Esophagus (tissue), 2 donors: ENCODE measurements at regions not wholly inside any gene's neighbourhood (a gene's known extent, or its start where the extent isn't known, plus 50 kb on each side); places are given as distances from the start of the nearest gene placed in this dataset.

Experiments used
- H3K27ac ChIP-seq, 2 donors: one replicate each; pipeline ENCODE4 v1.5.1; 2013; ENCODE audit warnings: low read depth in 2 of 2, mild to moderate bottlenecking in 2 of 2, inconsistent platforms in 1 of 2, low read length in 1 of 2, moderate library complexity in 1 of 2
- H3K27me3 ChIP-seq, 2 donors: one replicate each; pipeline ENCODE4 v1.6.1; 2013; ENCODE audit warnings: low read length in 2 of 2, control low read depth in 1 of 2, mild to moderate bottlenecking in 1 of 2; ENCODE audit not compliant: insufficient read depth in 2 of 2, control insufficient read depth in 1 of 2
- H3K36me3 ChIP-seq, 2 donors: one replicate each; pipeline ENCODE4 v1.6.1; 2013; ENCODE audit warnings: low read length in 1 of 2; ENCODE audit not compliant: control insufficient read depth in 2 of 2, insufficient read depth in 2 of 2
- H3K4me1 ChIP-seq, 2 donors: one replicate each; pipeline ENCODE4 v1.6.1; 2013; ENCODE audit warnings: low read length in 1 of 2; ENCODE audit not compliant: control insufficient read depth in 2 of 2, insufficient read depth in 2 of 2
- H3K4me3 ChIP-seq, 2 donors: one replicate each; pipeline ENCODE4 v1.5.1; 2013; ENCODE audit warnings: low read length in 2 of 2, mild to moderate bottlenecking in 2 of 2, low read depth in 1 of 2, moderate library complexity in 1 of 2
- H3K9me3 ChIP-seq, 2 donors: one replicate each; pipeline ENCODE4 v1.6.1; 2013; ENCODE audit warnings: mild to moderate bottlenecking in 2 of 2, low read depth in 1 of 2, low read length in 1 of 2, moderate library complexity in 1 of 2; ENCODE audit not compliant: control insufficient read depth in 2 of 2, insufficient read depth in 1 of 2
- WGBS, 2 donors: extraction: QIAGEN DNeasy Blood & Tissue Kit; methylation state at CpG; one replicate each; pipeline ENCODE4 v1.1.7; 2013; 5-methylcytosine and 5-hydroxymethylcytosine counted together
- donor health status: healthy with polysubstance abuse.
- donor health status: Bipolar disorder and iron deficiency.

- no peak overlapping the region for H3K27ac ChIP-seq
Measured at GRCh38 chr4:63620271-63620670, 789.0 kb downstream of the TECRL start.

GRCh38 chr4:63619771-63620170 lies 789.5 kb downstream of the TECRL start:
- H3K36me3 ChIP-seq = no peaks in the 10 kb centered on the region
- no peaks in the 10 kb centered on the region for H3K9me3 ChIP-seq
- no peaks in the 10 kb centered on the region for H3K27me3 ChIP-seq
- no peaks in the 10 kb centered on the region for H3K4me1 ChIP-seq
- H3K27ac ChIP-seq = no peak overlapping the region
- no peak overlapping the region for H3K4me3 ChIP-seq
- 35 to 36% methylated on average over 1 of the region's 1 CpG for WGBS, 2 donors

More at GRCh38 chr4:63620271-63620670, 789.0 kb downstream of the TECRL start:
- Histone ChIP-seq H3K27me3 (no peaks in the 10 kb centered on the region), H3K4me1 (no peaks in the 10 kb centered on the region), H3K9me3 (no peaks in the 10 kb centered on the region), H3K4me3 (no peak overlapping the region), H3K36me3 (no peaks in the 10 kb centered on the region)
- WGBS, 2 donors = 9 to 15% methylated on average over 2 of the region's 2 CpGs

GRCh38 chr4:63618883-63619718 lies 790.1 kb downstream of the TECRL start:
- Histone ChIP-seq H3K4me3 (no peak overlapping the region), H3K9me3 (no peaks in the 10 kb centered on the region), H3K36me3 (no peaks in the 10 kb centered on the region), H3K27me3 (no peaks in the 10 kb centered on the region), H3K27ac (no peak overlapping the region), H3K4me1 (no peaks in the 10 kb centered on the region)
- WGBS, 2 donors = 38 to 41% methylated on average over 6 of the region's 6 CpGs

GRCh38 chr4:63607169-63607872 lies 801.9 kb downstream of the TECRL start:
- Histone ChIP-seq H3K36me3 (no peaks in the 10 kb centered on the region), H3K4me3 (no peak overlapping the region), H3K4me1 (no peaks in the 10 kb centered on the region), H3K27me3 (no peaks in the 10 kb centered on the region), H3K27ac (no peak overlapping the region), H3K9me3 (no peaks in the 10 kb centered on the region)
- WGBS, 2 donors = 58 to 71% methylated on average over 9 of the region's 9 CpGs

GRCh38 chr4:63589796-63590195 lies 819.5 kb downstream of the TECRL start:
- Histone ChIP-seq H3K4me3 (no peak overlapping the region), H3K36me3 (no peaks in the 10 kb centered on the region), H3K4me1 (no peaks in the 10 kb centered on the region), H3K27me3 (no peaks in the 10 kb centered on the region), H3K9me3 (peaks cover 0 to 4% of the 10 kb centered on the region in 2 donors), H3K27ac (no peak overlapping the region)
- 53 to 57% methylated on average over 6 of the region's 6 CpGs for whole genome bisulfite sequencing, 2 donors

GRCh38 chr4:63583561-63583960 lies 825.7 kb downstream of the TECRL start:
- Histone ChIP-seq H3K27ac (no peak overlapping the region), H3K4me1 (no peaks in the 10 kb centered on the region), H3K9me3 (no peaks in the 10 kb centered on the region), H3K4me3 (no peak overlapping the region), H3K36me3 (no peaks in the 10 kb centered on the region), H3K27me3 (no peaks in the 10 kb centered on the region)
- 66 to 69% methylated on average over 2 of the region's 2 CpGs for WGBS, 2 donors

GRCh38 chr4:63583007-63583406 lies 826.2 kb downstream of the TECRL start:
- Histone ChIP-seq H3K36me3 (no peaks in the 10 kb centered on the region), H3K27ac (no peak overlapping the region), H3K4me1 (no peaks in the 10 kb centered on the region), H3K9me3 (no peaks in the 10 kb centered on the region), H3K4me3 (no peak overlapping the region), H3K27me3 (no peaks in the 10 kb centered on the region)

- Histone ChIP-seq H3K27me3 (no peaks in the 10 kb centered on the region), H3K4me1 (no peaks in the 10 kb centered on the region)
- 53 to 61% methylated on average over 1 of the region's 1 CpG for WGBS, 2 donors
Measured at GRCh38 chr4:63580796-63581475, 828.3 kb downstream of the TECRL start.

GRCh38 chr4:63578383-63578782 lies 830.9 kb downstream of the TECRL start:
- no peaks in the 10 kb centered on the region for H3K36me3 ChIP-seq
- no peaks in the 10 kb centered on the region for H3K27me3 ChIP-seq
- H3K27ac ChIP-seq = no peak overlapping the region
- H3K4me1 ChIP-seq = no peaks in the 10 kb centered on the region
- no peaks in the 10 kb centered on the region for H3K9me3 ChIP-seq
- H3K4me3 ChIP-seq = no peak overlapping the region

More at GRCh38 chr4:63580796-63581475, 828.3 kb downstream of the TECRL start:
- no peaks in the 10 kb centered on the region for H3K36me3 ChIP-seq
- H3K9me3 ChIP-seq = no peaks in the 10 kb centered on the region
- H3K4me3 ChIP-seq = no peak overlapping the region
- no peak overlapping the region for H3K27ac ChIP-seq
